ENCODE measurements at regions not wholly inside any gene's neighbourhood (a gene's known extent, or its start where the extent isn't known, plus 50 kb on each side); places are given as distances from the start of the nearest gene placed in this dataset.

- no peak for DNase-seq (ENCODE audit: low spot score)
- TF ChIP-seq CTCF (IDR thresholded peaks at IDR 0.05; ENCODE audit: unreplicated experiment) = no peak
- peaks cover 5% of the 10 kb centered on the region for H3K27me3 Mint-ChIP-seq (ENCODE audit: unreplicated experiment)
- H3K27ac Mint-ChIP-seq (ENCODE audit: unreplicated experiment) = no peak overlapping the region
- no peak overlapping the region for H3K4me3 Mint-ChIP-seq (ENCODE audit: unreplicated experiment)
- H3K4me1 Mint-ChIP-seq (ENCODE audit: unreplicated experiment) = peaks cover 14% of the 10 kb centered on the region
- no peaks in the 10 kb centered on the region for H3K36me3 Mint-ChIP-seq (ENCODE audit: low read depth, unreplicated experiment)
- H3K9me3 Mint-ChIP-seq (ENCODE audit: unreplicated experiment) = no peaks in the 10 kb centered on the region
Observed at GRCh38 chr5:174489215-174489614, 235.2 kb upstream of the MSX2 start.

DNA sequence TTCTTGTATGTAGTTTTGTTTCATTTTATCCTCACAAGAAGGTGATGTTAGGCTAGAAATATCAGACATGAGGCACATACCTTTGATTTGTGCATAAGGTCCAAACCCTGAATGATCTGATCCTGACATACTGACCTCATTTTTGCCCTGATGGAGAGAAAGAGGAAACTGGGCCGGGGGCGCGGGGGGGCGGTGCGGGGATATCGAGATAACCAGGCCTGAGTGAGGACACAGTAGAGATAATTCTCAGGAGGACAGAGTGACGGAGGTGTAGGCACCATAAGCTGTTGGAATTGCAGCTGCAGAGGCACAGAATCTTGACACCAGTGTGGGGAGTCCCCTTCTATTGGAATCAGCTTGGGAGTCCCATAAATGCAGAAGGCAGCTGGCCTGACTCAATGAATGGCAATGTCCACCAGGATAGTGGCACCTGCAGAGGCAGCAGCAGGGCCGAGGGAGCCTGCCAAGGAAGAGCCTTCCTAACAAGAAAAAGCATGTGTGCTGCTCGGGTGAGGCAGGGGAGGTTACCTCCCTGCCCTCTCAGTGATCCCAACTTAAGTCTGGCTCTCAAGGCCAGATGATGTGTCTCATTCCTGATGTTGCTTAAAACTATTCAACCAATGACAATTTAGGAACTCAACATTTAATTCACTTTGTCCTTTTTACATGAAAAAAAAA, 234.3 kb upstream of the MSX2 start:
- Mint-ChIP-seq H3K9me3 (ENCODE audit: unreplicated experiment) (no peaks in the 10 kb centered on the region), H3K4me1 (ENCODE audit: unreplicated experiment) (peaks cover 14% of the 10 kb centered on the region), H3K36me3 (ENCODE audit: low read depth, unreplicated experiment) (no peaks in the 10 kb centered on the region), H3K27ac (ENCODE audit: unreplicated experiment) (no peak overlapping the region), H3K27me3 (ENCODE audit: unreplicated experiment) (peaks cover 5% of the 10 kb centered on the region), H3K4me3 (ENCODE audit: unreplicated experiment) (no peak overlapping the region)
- DNase-seq (ENCODE audit: low spot score) = no peak
- no peak for TF ChIP-seq CTCF (IDR thresholded peaks at IDR 0.05; ENCODE audit: unreplicated experiment)

GRCh38 chr5:174490728-174491127, 233.7 kb upstream of the MSX2 start:
- Mint-ChIP-seq H3K4me1 (ENCODE audit: unreplicated experiment) (peaks cover 14% of the 10 kb centered on the region), H3K4me3 (ENCODE audit: unreplicated experiment) (no peak overlapping the region), H3K27ac (ENCODE audit: unreplicated experiment) (no peak overlapping the region), H3K36me3 (ENCODE audit: low read depth, unreplicated experiment) (no peaks in the 10 kb centered on the region), H3K27me3 (ENCODE audit: unreplicated experiment) (peaks cover 5% of the 10 kb centered on the region), H3K9me3 (ENCODE audit: unreplicated experiment) (no peaks in the 10 kb centered on the region)
- no peak for DNase-seq (ENCODE audit: low spot score)
- no peak for TF ChIP-seq CTCF (IDR thresholded peaks at IDR 0.05; ENCODE audit: unreplicated experiment)

DNA sequence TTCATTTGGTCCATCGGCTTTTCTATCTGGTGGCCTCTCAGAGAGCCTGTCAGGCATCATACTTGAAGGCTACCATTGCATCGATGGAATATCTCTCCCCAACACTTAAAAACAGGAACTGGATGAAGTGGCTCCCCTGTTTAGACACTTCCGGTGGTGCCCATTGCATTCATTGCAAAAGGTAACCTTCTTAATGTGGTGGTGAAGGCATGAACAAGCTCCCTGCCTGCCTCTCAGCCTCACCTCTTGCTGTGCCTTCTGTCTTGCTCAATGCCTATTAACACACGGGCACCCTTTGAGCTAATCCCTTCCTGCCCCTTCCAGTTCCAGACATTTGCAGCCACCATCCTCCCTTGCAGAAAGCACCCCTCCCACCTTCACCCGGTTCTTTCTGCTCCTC, 233.1 kb upstream of the MSX2 start:
- H3K36me3 Mint-ChIP-seq (ENCODE audit: low read depth, unreplicated experiment) = no peaks in the 10 kb centered on the region
- peaks cover 5% of the 10 kb centered on the region for H3K27me3 Mint-ChIP-seq (ENCODE audit: unreplicated experiment)
- TF ChIP-seq CTCF (IDR thresholded peaks at IDR 0.05; ENCODE audit: unreplicated experiment) = no peak
- peaks cover 14% of the 10 kb centered on the region for H3K4me1 Mint-ChIP-seq (ENCODE audit: unreplicated experiment)
- H3K4me3 Mint-ChIP-seq (ENCODE audit: unreplicated experiment) = no peak overlapping the region
- no peak for DNase-seq (ENCODE audit: low spot score)
- no peak overlapping the region for H3K27ac Mint-ChIP-seq (ENCODE audit: unreplicated experiment)
- H3K9me3 Mint-ChIP-seq (ENCODE audit: unreplicated experiment) = no peaks in the 10 kb centered on the region

DNA sequence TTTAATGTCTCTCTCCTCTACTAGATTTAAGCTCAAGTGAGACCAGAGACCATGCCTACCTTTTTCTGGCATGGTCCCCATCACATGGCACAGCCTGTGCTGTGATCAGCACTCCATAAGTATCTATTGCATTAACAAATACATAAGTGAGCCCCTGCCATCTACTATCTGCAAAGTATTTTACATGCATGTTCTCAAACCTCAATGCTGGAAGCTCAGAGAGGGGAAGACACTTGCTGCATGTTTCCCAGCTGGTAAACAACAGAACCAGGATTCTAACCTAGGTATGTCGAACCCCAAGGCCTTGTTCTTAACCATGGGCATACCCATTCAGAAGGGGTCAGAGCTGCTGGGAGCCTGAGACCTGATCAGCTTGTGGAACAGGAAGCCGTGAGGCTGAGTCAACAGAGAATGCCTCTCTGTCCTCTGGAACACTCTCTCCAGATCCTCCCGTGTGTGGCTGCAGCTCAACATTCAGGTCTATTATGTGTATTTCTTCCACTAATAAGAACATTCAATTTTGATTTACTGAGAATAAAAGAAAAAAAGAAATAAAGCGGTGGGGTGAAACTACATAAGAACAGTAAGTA, 232.5 kb upstream of the MSX2 start:
- DNase-seq (ENCODE audit: low spot score) = no peak
- H3K9me3 Mint-ChIP-seq (ENCODE audit: unreplicated experiment) = no peaks in the 10 kb centered on the region
- H3K4me3 Mint-ChIP-seq (ENCODE audit: unreplicated experiment) = no peak overlapping the region
- no peaks in the 10 kb centered on the region for H3K36me3 Mint-ChIP-seq (ENCODE audit: low read depth, unreplicated experiment)
- TF ChIP-seq CTCF (IDR thresholded peaks at IDR 0.05; ENCODE audit: unreplicated experiment) = no peak
- H3K27me3 Mint-ChIP-seq (ENCODE audit: unreplicated experiment) = peaks cover 5% of the 10 kb centered on the region
- peaks cover 14% of the 10 kb centered on the region for H3K4me1 Mint-ChIP-seq (ENCODE audit: unreplicated experiment)
- no peak overlapping the region for H3K27ac Mint-ChIP-seq (ENCODE audit: unreplicated experiment)
